OCI-LY1 (cell line): ENCODE measurements at regions not wholly inside any gene's neighbourhood (a gene's known extent, or its start where the extent isn't known, plus 50 kb on each side); places are given as distances from the start of the nearest gene placed in this dataset.

Experiments
- EZH2 ChIP-seq: fragments of 200-600 bp; sonication (generic), shearing (Covaris generic); IDR thresholded peaks from 2 replicates; pipeline ENCODE4 v1.8.0; 2017; ENCODE audit warnings: borderline replicate concordance, mixed run types, mild to moderate bottlenecking, antibody characterized with exemption, low read length, moderate library complexity, mixed read lengths
- TF ChIP-seq, protein P1 (sequence below): fragments of 200-600 bp; sonication (generic), shearing (Covaris generic); IDR thresholded peaks from 2 replicates; pipeline ENCODE4 v1.5.1; 2017; ENCODE audit warnings: mild to moderate bottlenecking, antibody characterized with exemption, low read length, moderate library complexity, mixed read lengths

DNA sequence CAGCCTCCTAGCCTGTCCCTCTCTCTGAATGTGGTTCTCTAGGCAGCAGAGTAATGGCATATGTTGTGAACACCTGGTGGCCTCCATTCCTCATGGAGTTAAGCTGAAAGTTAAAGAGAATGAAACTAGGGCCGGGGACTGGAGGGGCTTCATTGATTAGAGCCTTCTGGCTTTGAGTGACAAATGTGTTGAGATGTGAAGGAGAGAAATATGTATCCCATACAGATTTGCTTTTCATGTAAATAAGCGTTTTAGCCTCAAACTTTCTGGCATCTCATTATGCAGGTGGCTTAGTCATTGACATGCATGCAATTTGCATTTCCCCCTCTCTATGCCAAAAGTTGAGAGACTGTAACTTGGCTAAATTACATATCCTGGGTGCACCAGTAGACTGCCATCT, 537.7 kb upstream of the EEF2KMT start:
- TF ChIP-seq, protein P1, sequence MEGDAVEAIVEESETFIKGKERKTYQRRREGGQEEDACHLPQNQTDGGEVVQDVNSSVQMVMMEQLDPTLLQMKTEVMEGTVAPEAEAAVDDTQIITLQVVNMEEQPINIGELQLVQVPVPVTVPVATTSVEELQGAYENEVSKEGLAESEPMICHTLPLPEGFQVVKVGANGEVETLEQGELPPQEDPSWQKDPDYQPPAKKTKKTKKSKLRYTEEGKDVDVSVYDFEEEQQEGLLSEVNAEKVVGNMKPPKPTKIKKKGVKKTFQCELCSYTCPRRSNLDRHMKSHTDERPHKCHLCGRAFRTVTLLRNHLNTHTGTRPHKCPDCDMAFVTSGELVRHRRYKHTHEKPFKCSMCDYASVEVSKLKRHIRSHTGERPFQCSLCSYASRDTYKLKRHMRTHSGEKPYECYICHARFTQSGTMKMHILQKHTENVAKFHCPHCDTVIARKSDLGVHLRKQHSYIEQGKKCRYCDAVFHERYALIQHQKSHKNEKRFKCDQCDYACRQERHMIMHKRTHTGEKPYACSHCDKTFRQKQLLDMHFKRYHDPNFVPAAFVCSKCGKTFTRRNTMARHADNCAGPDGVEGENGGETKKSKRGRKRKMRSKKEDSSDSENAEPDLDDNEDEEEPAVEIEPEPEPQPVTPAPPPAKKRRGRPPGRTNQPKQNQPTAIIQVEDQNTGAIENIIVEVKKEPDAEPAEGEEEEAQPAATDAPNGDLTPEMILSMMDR, result no peak
- TF ChIP-seq EZH2, result no peak
